ENCODE measurements at regions not wholly inside any gene's neighbourhood (a gene's known extent, or its start where the extent isn't known, plus 50 kb on each side); places are given as distances from the start of the nearest gene placed in this dataset.

DNA sequence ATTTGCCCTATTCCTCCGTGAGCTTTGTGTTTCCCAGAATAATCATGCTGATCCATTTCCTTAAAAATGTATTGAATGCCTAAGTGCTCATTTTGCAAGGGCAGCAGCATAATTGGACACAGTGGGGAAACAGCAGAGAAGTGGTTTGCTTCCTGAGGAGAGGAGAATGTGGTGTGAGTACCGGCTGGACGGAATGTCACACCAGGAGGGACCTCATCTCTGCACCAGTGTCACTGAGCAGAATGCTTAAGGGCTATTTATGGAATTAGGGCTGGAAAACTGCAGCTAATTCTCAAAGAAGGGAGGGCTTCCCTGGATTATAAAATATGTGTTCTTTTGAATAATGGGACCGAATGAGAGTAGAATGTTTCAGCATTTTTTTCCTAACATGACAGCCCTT, 1100.6 kb upstream of the RBFOX1 start:
- no peak for TF ChIP-seq RCOR1 (IDR thresholded peaks at IDR 0.05; ENCODE audit: insufficient replicate concordance, low read length)
- no peak for TF ChIP-seq RAD21 (IDR thresholded peaks at IDR 0.05; ENCODE audit: low read length)
- no peak for TF ChIP-seq CHD1 (IDR thresholded peaks at IDR 0.05; ENCODE audit: low read depth, low read length)
- TF ChIP-seq POLR2A (IDR thresholded peaks at IDR 0.05; ENCODE audit: low read depth, low read length) = no peak
- no peak for TF ChIP-seq ELK1 (IDR thresholded peaks at IDR 0.05; ENCODE audit: borderline replicate concordance, low read depth, low read length)
- TF ChIP-seq MXI1 (IDR thresholded peaks at IDR 0.05; ENCODE audit: borderline replicate concordance, low read depth, low read length) = no peak
- TF ChIP-seq MAZ (IDR thresholded peaks at IDR 0.05; ENCODE audit: borderline replicate concordance, low read depth, low read length) = no peak
- TF ChIP-seq RFX5 (IDR thresholded peaks at IDR 0.05; ENCODE audit: low read depth, low read length) = no peak
- Histone ChIP-seq H3K9me3 (ENCODE audit: control insufficient read depth, insufficient read depth, low read length) (peaks cover 21% of the 10 kb centered on the region), H3K14ac (replicated peaks; ENCODE audit: low read depth, low read length) (no peak overlapping the region), H4K20me1 (ENCODE audit: insufficient read depth, low read length) (no peaks in the 10 kb centered on the region), H3K4me3 (ENCODE audit: insufficient read depth, low read depth, low read length) (no peak overlapping the region), H3K4me1 (ENCODE audit: control insufficient read depth, insufficient read depth, low read length) (no peaks in the 10 kb centered on the region), H3K27me3 (ENCODE audit: control insufficient read depth, insufficient read depth, low read length) (no peaks in the 10 kb centered on the region), H2BK20ac (ENCODE audit: low read depth, low read length) (no peak overlapping the region), H3K56ac (ENCODE audit: extremely low read depth, insufficient read depth, low read length) (no peak overlapping the region), H3K18ac (ENCODE audit: low read depth, low read length) (no peak overlapping the region), H2BK120ac (ENCODE audit: low read depth, low read length) (no peak overlapping the region), H2AK9ac (replicated peaks; ENCODE audit: low read depth, low read length, poor library complexity) (no peak overlapping the region), H3K23ac (ENCODE audit: low read depth, low read length) (no peak overlapping the region), H4K91ac (ENCODE audit: insufficient read depth, low read depth, low read length) (no peak overlapping the region), H2AFZ (replicated peaks; ENCODE audit: low read length, poor library complexity) (no peak overlapping the region), H3K9me1 (ENCODE audit: insufficient read depth, low read length) (no peaks in the 10 kb centered on the region), H3K79me1 (ENCODE audit: low read depth in 1 of 2, low read length in 2 of 2) (no peaks in the 10 kb centered on the region), H3K36me3 (ENCODE audit: control insufficient read depth, insufficient read depth, low read length) (no peaks in the 10 kb centered on the region), H3K4me2 (ENCODE audit: low read depth, low read length) (no peak overlapping the region), H4K5ac (ENCODE audit: low read depth, low read length) (no peak overlapping the region), H4K8ac (ENCODE audit: low read depth in 2 of 2, low read length in 2 of 2) (no peak overlapping the region), H3K4ac (ENCODE audit: low read depth, low read length) (no peak overlapping the region), H2BK15ac (ENCODE audit: low read depth, low read length) (no peak overlapping the region), H2BK5ac (ENCODE audit: low read depth, low read length, poor library complexity, severe bottlenecking) (no peak overlapping the region), H2AK5ac (ENCODE audit: low read depth, low read length) (no peak overlapping the region), H3K9ac (ENCODE audit: low read depth, low read length) (no peak overlapping the region), H3K27ac (ENCODE audit: insufficient read depth, low read length) (no peak overlapping the region)
- POLR2A ChIA-PET (ENCODE audit: unreplicated experiment) = no interaction called here
- ATAC-seq (ENCODE audit: low read depth) = no peak
- dilution Hi-C loops (cut with HindIII; ENCODE audit: low sequenced_read_pairs, unreplicated experiment) (no loop called here), in situ Hi-C loops (cut with MboI; ENCODE audit: low sequenced_read_pairs) (no loop called here), intact Hi-C loops (cut with micrococcal nuclease) (no loop called here)
- CTCF ChIA-PET = no interaction called here
- DNase-seq = no peak
- 55% methylated on average over 2 of the region's 4 CpGs; no CpG with 5 or more reads in 1 of the 2 experiments for WGBS, 2 experiments (ENCODE audit: extremely low coverage in 2 of 2, insufficient read length in 1 of 2)
- no TSS peak for BruUV-seq (replicated peaks)
